ENCODE measurements at regions not wholly inside any gene's neighbourhood (a gene's known extent, or its start where the extent isn't known, plus 50 kb on each side); places are given as distances from the start of the nearest gene placed in this dataset.
"Not testable (repeated sequence)": the region's sequence is repeated elsewhere in the genome, so short reads cannot be mapped to it uniquely, and the experiment has no call there.

- DNase-seq (ENCODE audit: low read depth in 2 of 2), result peak; percentile 94 to 98
- no peak for TF ChIP-seq CTCF (IDR thresholded peaks at IDR 0.05; ENCODE audit: low read depth, low read length)
- H3K4me3 ChIP-seq (replicated peaks in 1 of 2; ENCODE audit: low read depth in 2 of 2, low read length in 2 of 2), result no peak overlapping the region
These were observed 201.1 kb downstream of the SPP2 start for GRCh38 chr2:234251326-234252271.

- DNase-seq (ENCODE audit: low read depth in 2 of 2), result no peak
- TF ChIP-seq CTCF (IDR thresholded peaks at IDR 0.05; ENCODE audit: low read depth, low read length), result no peak
- H3K4me3 ChIP-seq (replicated peaks in 1 of 2; ENCODE audit: low read depth in 2 of 2, low read length in 2 of 2), result no peak overlapping the region
These were observed 200.4 kb downstream of the SPP2 start for GRCh38 chr2:234250926-234251325.

GRCh38 chr2:234249873-234250272 is 199.4 kb downstream of the SPP2 start:
- peak; percentile 56 to 89 for DNase-seq (ENCODE audit: low read depth in 2 of 2)
- TF ChIP-seq CTCF (IDR thresholded peaks at IDR 0.05; ENCODE audit: low read depth, low read length), result no peak
- no peak overlapping the region for H3K4me3 ChIP-seq (replicated peaks in 1 of 2; ENCODE audit: low read depth in 2 of 2, low read length in 2 of 2)

- no peak for DNase-seq (ENCODE audit: low read depth in 2 of 2)
- no peak for TF ChIP-seq CTCF (IDR thresholded peaks at IDR 0.05; ENCODE audit: low read depth, low read length)
- no peak overlapping the region for H3K4me3 ChIP-seq (replicated peaks in 1 of 2; ENCODE audit: low read depth in 2 of 2, low read length in 2 of 2)
These were observed 198.7 kb downstream of the SPP2 start for GRCh38 chr2:234249034-234249735.

- not testable (repeated sequence) for H3K4me3 ChIP-seq (replicated peaks in 1 of 2; ENCODE audit: low read depth in 2 of 2, low read length in 2 of 2); DNase-seq (ENCODE audit: low read depth in 2 of 2)
These were observed 197.8 kb downstream of the SPP2 start for GRCh38 chr2:234248213-234248710.

- no peak overlapping the region for H3K4me3 ChIP-seq (replicated peaks in 1 of 2; ENCODE audit: low read depth in 2 of 2, low read length in 2 of 2)
- TF ChIP-seq CTCF (IDR thresholded peaks at IDR 0.05; ENCODE audit: low read depth, low read length), result no peak
- DNase-seq (ENCODE audit: low read depth in 2 of 2), result no peak
These were observed 197.1 kb downstream of the SPP2 start for GRCh38 chr2:234247453-234248180.
